Cerebellar cortex (tissue), 1 donor: ENCODE measurements at regions not wholly inside any gene's neighbourhood (a gene's known extent, or its start where the extent isn't known, plus 50 kb on each side); places are given as distances from the start of the nearest gene placed in this dataset.

Source experiments
- DNase-seq: peaks from one replicate; pipeline ENCODE4 v3.0.0-alpha.2; 2015; ENCODE audit warnings: low spot score

DNA sequence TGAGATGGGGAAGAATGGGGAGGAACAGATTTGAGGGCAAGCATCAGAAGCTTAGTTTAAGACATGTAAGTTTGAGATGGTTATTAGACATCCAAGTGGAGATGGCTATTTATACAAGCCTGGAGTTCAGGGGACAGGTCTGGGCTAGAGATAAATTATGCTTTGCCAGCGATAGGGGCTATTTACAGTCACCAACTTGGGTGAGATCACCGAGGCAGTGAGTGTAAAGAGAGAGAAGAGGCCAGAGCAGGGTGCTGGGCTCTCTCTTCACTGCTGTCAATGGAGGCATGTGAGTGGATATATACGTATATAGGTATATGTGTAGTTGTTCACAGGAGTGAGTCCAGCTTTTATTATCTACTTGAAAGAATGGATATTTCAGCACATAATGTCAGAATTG is 81.0 kb downstream of the QPCT start:
- no peak for DNase-seq

DNA sequence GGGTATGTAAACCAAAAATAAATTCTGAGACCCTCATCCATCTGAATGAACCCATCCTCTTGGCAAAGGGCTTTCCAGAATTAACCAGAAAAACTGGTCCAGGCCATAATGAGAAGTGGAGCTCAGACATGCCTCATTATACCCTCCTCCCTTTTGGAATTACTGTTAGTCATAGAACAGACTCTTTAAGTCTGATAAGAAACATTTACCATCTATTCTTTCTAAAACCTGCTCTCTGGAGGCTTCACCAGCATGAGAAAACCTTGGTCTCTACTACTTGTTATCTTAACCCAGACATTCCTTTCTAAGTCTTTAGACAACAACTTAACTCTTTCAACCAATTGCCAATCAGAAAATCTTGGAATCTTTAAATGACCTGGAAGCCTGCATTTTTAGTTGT is 82.8 kb downstream of the QPCT start:
- DNase-seq: no peak

DNA sequence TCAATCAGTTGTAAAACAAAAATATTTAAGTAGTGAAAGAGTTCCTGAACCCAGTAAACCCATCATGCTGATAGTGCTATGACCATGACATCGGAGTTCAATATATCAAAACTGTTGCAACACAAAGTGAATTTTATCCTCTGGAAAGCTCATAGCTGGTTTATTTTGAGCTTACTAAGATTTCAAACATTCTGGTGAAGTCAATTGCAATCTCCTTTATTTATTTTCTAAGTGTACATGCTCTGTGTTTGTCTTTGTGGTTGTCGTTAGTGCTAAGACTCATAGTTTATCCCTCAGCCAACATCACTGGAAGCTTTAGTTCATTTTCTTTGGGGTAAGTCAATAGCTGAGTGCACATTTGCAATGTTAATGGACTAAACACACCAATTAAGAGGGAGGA is 91.9 kb downstream of the QPCT start:
- no peak for DNase-seq

DNA sequence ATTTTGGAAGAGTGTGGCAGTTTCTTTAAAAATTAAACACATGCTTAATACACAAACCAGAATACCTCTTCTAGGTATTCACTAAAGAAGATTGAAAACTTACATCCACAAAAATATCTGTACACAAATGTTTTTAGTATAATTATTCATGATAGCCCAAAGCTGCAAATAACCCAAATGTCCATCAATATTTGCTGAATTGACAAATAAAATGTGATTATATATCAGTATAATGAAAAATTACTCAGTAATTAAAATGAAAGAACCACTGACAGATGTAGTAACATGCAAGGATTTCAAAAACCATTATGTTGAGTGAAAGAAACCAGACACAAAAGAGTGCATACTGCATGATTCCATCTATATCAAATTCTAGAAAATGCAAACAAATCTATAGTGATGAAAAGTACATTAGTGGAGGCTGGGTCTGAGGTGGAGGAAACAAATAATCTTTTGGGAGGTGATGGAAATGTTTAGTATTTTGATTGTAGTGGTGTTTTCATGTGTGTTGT is 94.8 kb downstream of the QPCT start:
- DNase-seq: no peak

DNA sequence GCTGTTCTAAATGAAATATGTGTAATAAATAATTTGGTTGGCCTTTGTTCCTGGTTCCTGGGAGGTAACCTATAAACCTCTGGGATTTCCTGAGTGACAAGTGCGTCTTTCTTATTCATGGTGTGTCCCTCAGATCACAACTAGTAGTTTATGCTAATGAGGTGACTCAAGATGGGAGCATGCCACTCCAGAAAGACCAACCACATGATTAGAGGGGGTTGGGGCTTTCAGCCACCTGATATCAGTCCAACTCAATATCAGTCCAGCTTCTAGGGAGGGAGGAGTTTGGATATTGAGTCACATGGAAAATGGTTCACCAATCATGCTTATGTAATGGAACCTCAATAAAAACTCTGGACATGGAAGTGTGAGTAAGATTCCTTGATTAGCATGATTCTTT is 96.6 kb downstream of the QPCT start:
- DNase-seq: no peak

DNA sequence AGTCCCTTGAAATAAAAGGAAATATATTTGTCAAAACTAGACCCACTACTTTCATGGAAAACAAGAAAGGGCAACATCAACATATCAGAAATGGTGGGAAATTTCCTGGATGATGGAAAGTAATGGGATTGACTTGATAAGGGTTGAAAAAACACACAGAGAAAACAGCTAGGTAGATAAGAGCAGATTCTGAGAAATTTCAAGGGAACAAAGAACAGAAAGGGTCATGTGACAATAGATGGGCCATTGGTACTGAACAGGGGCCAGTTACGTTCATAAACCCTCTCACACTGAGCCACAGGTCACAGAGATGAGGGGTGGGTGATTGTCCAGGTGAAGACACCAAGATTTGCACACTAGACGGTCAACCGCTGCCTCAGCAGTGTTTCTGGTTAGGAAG is 98.7 kb downstream of the QPCT start:
- no peak for DNase-seq

DNA sequence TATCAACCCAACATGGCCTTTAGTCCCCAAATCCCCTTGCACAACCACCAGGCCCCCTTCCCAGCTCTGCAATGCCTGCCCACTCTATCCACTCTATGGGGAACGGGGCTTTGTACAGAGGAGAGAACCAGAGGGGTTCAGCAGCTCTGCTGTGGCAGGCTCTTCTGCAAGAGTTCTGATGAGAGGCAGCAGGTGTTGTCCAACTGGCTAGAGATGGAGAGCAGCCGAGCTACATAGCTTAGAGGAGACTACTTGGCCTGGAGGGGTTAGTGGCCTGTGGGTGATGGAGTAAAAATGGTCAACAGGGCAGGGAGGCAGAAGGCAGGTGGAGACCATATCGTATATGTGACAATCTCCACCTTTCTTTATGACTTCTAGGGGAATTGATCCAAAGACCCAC is 103.0 kb downstream of the QPCT start:
- DNase-seq: no peak

DNA sequence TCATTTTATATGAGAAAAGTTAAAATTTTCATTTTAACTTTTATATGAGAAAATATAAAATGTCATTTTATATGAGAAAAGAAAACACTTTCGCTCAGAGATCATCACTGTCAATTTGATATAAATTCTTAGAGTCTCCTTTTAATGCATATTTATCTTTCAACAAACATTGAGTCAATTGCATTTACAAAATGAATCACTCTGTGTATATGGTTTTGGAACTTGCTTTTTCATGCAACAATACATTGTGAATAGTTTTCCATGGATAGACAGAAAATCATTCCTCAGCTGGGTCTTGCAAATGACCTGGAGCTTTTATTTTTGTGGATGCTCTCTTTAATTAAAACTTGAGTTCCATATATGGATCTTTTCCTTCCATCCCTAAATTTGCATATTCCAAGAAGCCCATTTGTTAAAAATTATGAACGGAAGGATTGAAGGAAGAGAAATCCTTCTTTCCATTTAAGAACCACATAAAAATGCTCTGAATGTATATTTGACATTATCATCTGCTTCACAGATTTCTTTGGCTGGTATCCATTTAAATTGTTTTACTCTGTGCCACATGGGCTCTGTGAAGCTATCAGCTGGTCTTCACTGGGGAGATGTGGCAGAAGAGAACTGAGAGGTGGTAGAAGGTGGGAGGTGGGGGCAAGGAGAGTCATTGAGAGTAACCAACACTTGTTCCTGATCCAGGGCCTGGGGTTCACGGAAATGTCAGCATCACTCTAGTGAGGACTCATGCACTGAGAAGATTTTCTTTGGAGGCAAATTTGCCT is 104.1 kb downstream of the QPCT start:
- DNase-seq: no peak

DNA sequence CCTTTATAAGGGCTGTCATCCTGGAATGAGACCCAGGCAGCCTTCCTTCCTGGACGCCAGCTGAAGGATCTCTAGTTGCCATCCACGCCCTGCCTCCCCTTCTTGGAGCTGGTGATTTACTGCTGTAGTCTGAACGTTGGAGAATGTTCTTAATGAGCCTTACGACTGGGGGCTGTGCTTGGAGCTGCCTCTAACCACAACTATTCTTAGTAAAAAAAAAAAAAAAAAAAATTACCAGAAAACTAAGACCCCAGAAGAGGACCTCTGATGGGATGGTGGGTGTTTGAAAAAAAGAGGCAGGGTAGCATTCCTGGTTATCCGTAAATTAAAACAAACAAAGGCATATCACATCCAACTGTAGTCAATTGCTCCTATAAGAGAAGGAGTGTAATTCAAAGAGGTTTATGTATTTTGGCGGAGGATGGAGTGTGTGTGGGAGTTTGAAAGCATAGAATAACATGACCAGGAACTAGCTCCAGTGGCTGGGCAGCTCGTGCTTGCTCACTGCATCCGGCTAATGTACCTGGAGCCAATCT is 105.4 kb downstream of the QPCT start:
- DNase-seq: no peak

DNA sequence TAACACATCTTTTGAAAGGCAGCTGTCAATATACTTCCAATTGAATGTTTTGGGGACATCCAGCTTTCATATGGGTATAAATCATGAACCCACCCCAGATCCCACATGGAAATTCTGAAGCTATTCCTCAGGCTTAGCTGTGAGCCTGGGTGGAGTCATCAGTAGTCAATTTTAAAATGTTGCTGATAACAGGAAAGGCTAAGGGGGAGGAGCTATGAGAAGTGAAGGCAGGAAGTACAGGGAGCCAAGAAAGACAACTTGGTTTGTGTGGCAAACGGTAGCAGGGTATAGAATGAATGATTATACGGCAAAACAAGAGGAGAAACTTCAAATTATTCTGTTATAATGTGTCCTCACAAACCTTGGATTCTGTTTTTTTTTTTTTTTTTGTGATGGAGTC is 108.6 kb downstream of the QPCT start:
- no peak for DNase-seq

DNA sequence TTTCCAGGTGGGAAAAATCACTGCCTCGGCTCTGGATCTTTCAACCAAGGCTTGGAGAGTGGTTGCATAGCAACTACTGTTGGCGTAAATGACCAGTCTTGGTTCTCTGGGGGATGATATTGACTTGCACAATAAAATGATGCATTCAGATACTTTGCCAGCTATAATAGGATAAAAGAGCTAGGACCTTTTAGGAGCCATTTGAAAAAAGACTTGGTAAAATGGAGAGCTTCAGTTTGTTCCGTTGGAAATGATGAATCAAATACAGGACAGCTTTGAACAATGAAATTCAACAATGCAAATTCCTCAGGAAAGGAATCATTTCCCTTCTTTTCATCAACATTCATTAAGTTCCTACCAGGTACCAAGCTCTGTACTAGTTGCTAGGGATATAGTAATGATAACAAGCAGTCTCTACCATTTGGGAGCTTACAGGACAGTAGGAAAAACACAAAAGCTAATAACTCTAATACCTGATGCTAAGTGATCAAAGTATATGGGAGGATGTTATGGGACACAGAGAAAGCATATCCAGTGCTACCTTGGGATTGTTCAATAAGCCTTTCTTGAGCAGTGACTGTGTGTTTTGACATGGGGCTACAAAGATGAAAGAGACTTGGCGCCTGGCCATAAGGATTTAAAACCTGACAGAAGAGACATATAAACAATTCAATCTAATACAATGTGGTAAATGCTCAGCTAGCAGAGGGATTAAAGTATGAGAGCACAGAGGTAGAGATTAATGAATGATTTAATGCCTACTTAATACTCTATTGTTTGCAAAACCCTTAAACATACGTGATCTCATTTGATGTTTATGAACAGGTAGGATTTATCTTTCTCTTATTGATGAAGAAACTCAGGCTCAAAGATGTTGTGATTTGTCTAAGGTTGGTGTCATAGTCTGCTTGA is 110.7 kb downstream of the QPCT start:
- DNase-seq: no peak

DNA sequence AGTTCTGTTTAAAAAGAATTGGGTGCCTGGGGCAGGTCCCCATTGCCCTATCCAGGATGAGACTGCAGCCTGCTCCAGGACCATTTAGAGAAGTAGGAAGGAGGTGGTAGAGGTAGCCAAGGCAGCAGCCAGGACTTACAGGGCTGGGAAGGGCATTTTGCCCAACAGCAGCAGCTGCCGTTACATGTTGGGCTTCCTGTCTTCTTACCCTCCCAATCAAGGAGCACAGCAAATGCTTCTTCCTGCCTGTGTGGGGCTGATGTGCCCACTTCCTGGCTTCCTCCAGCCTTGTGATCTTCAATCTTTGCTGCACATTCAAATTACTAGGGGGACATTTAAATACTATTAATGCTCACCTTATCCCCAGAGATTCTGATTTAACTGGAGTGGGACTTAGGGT is 112.0 kb downstream of the QPCT start:
- DNase-seq: no peak

DNA sequence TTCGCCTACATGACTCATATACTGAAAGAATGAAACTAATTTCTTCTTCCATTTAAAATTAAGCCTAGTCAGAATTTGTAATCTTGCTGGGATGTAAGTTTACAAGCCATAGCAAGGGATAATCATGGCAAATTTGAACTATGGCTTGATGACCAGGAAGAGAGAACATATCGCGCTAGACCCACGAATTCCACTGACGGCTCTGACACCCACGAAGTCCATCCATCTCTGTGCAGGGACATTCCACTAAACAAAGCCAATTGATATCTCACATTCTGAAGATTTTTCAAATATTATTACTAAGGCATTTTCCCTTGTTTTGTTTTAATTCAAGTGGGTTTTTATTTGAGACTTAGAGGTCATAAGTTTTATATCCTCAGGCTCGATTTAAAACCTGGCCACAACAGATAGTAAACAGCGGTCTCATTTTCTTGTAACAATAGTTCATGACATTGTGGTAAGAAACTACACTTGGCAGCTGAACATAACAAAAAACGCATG is 113.0 kb downstream of the QPCT start:
- no peak for DNase-seq

DNA sequence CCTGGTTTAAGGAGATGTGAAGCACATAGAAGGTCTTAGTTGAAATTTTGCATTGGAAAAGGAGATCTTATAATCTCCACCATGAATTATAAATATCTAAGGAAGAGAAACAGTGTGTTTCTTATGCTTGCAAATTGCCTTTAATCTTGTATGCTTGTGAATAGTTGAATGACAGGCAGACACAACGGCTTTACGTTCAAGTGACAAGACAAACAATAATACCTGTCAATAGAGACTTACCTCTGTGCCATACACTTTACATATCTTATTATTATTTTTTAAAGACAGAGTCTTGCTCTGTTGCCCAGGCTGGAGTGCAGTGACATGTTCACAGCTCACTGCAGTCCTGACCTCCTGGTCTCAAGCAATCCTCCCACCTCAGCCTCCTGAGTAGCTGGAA is 113.7 kb downstream of the QPCT start:
- DNase-seq: no peak

DNA sequence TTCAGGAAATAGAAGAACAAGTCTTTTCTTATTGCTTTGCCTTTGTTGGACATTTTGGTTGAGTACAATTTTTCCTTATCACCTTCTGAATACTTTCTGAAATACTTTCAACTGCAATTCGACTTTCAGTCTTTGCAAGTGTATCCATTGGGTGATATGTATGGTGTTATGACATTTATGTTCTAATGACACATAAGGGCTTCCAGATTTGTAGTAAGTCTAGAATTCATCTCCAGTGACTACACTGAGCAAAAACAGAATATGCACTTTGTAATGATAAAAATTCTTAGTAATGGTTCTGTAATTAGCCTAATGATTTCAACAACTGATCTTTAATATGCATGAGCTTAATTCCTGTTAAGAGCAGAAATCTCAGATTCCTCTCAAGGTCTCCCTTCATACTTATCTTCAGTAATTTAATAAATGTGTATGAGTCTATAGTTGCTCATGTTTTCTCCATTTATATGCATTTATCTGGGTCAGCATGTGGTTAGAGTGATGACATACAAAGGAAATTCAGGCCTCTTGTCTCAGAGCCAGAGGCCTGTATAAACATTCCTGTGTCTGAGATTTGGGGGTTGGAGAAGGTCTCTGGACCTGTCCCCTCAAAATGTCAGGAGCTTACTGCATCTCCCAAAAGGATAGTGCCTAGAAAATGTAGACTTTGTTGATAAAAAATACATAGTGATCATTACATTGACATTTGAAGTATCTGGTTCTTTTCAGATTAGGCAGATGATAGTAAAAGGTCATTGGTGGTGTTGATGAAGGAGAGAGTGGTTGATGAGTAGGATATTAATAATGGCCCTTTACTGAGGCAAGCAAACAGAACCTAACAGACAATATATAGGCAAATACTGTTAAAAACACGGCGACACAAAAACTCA is 114.9 kb downstream of the QPCT start:
- DNase-seq: no peak

DNA sequence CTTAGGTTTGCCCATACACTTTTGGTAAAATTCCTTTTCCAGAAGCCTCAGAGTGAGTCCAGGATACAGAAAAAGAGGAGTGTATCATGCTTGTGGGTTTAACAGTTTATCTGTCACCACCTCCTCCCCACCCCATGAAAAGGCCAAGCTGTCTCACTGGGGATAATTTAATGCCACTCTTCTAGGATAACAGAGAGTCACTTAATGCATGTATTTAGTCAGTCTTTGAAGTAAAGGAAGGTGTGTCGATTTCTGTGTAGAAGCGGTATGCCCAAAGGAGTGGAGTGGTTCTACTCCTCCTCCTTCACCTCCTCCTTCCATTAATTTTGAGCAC is 116.4 kb downstream of the QPCT start:
- no peak for DNase-seq

DNA sequence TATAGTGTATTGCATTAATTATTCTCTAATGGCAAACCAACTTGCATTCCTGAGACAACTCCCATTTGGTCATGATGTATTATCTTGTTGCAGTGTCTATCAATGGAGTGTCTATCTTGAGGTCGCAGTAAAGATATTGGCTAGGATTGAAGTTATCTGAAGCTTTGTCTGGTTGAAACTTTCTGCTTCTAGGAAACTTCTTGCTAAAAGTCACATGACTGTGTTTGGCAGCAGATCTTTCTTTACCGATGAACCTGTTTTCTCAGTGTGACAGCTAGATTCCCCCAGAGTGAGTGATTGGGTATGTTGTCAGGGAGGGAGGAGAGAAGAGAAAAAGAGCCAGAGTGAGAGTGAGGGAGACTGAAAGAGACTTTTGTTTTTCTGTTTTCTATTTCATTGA is 119.6 kb downstream of the QPCT start:
- DNase-seq: no peak

DNA sequence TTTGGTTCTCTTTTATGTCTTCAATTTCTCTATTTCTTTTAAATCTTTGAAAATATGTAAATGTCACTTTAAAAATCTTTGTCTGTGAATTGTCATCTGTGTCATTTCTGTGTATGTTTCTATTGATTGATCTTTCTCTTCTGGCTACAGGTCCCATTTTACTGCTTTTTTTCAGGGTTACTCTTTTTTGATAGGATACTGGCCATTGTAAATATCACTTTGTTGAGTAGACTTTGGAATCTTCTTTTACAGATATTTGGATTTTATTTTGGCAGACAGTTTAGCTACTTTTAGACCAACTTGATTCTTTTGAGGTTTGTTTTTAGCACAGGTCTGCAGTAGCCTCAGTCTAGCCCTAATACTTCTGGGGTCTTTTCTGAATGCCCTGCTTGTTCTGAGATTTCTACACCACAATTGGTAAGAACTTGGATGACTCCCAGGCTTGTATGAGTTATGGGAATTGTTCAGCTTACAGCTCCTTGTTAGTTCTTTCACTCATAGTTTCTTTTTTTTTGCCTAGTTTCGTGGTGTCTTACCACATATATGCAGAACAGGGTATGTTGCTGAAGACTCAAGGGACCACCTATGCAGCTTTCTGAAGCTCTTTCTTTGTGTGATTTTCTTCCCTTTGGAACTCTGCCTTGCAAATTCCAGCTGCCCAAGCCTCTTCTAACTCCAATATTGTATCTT is 122.2 kb downstream of the QPCT start:
- DNase-seq: no peak

DNA sequence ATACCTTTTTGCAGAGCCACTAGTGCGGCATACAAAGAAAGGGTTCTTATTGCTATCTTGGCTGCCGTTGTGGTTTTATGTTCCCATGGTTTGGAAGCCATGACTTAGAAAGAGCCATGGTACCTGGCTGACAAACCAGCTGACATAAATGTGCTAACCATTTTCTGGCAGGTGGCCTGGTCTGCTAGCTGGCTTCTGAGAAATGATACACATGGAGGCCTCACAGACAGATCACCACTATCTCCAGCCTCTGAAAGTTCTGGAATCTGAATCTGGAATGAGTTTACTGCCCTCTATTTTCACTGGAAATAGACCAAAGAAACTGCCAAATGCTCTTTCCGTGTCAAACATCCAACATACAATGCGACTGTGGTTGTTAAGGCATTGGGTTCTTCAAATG is 123.7 kb downstream of the QPCT start:
- no peak for DNase-seq

DNA sequence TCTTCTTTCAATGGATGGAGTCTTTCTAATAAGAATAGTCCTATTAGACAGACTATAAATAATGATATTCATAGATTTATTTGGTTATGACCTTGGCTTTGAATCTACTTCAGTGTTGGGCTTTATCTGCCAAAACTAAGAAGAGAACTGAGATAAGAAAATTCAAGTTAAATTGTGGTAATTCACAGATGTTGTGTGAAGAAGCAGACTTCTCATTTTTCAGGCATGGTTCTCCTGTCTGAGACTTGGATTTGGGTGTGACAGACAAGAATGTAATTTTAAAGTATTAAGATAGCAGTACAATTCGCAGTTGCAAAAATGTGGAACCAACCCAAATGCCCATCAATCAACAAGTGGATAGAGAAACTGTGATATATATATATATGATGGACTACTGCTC is 124.7 kb downstream of the QPCT start:
- no peak for DNase-seq

DNA sequence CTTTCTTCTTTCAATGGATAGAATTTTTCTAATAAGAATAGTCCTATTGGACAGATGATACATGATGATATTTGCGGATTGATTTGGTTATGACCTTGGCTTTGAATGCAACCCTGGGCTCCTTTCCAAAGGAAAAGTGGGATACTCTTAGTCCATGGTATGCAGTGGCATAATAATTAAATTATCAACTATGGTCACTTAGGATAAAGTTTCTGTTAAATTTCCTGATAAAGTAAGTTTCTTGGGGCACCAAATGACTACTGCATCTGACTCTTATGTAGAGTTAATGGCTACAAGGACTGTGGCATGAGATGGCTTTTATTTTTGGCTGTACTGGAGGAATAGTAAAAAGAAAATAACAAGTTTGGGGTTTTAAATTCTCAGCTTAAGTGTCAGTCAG is 126.7 kb downstream of the QPCT start:
- no peak for DNase-seq
